GM19468 (cell line): ENCODE measurements at regions not wholly inside any gene's neighbourhood (a gene's known extent, or its start where the extent isn't known, plus 50 kb on each side); places are given as distances from the start of the nearest gene placed in this dataset.
"Not testable (repeated sequence)": the region's sequence is repeated elsewhere in the genome, so short reads cannot be mapped to it uniquely, and the experiment has no call there.

Source experiments
- ATAC-seq: cut with Tn5 transposase; IDR thresholded peaks from one replicate; pipeline ENCODE4 v1.9.1; 2021; ENCODE audit warnings: mild to moderate bottlenecking, moderate library complexity, moderate number of reproducible peaks; ENCODE audit not compliant: unreplicated experiment; ENCODE audit errors: extremely low read depth

DNA sequence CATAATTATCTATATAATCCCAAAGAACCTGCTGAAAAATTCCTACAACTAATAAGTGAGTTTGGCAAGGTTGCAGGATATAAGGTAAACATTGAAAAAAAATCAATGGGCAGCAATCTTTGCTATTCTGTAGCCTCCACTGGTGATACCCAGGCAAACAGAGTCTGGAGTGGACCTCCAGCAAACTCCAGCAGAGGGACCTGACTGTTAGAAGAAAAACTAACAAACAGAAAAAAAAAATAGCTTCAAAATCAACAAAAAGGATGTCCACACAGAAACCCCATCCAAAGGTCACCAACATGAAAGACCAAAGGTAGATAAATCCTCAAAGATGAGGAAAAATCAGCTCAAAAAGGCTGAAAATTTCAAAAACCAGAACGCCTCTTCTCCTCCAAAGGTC, 128.9 kb upstream of the PJA2 start:
- not testable (repeated sequence) for ATAC-seq

GRCh38 chr5:109535090-109535489, 125.3 kb upstream of the PJA2 start:
- ATAC-seq, result not testable (repeated sequence)

GRCh38 chr5:109533751-109534272, 124.0 kb upstream of the PJA2 start:
- no peak for ATAC-seq

- no peak for ATAC-seq
These were observed 123.1 kb upstream of the PJA2 start for GRCh38 chr5:109532773-109533364.

- no peak for ATAC-seq
These were observed 121.5 kb upstream of the PJA2 start for GRCh38 chr5:109531262-109531661.

- ATAC-seq, result no peak
These were observed 120.2 kb upstream of the PJA2 start for GRCh38 chr5:109529987-109530386.

GRCh38 chr5:109529520-109529919, 119.7 kb upstream of the PJA2 start:
- ATAC-seq, result no peak

DNA sequence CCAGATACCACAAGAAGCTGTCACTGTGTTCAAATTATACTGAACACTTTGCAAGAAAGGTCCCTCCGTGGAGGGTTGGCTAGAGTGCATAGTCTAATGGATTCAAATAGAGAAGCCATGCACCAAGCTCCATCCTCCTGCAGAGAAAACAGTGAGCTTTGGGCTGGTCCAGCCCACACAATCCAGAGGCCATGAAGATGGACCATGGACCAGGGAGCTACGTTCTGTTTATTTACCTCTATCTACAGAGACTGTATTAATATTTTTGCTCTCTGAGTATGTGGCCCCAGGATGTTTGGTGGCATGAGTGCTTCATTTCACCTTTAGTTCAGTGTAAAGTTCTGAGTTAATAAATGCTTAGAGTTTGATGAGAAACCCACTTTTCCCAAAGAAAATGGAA, 114.8 kb upstream of the PJA2 start:
- no peak for ATAC-seq

GRCh38 chr5:109524026-109524425, 114.3 kb upstream of the PJA2 start:
- no peak for ATAC-seq

DNA sequence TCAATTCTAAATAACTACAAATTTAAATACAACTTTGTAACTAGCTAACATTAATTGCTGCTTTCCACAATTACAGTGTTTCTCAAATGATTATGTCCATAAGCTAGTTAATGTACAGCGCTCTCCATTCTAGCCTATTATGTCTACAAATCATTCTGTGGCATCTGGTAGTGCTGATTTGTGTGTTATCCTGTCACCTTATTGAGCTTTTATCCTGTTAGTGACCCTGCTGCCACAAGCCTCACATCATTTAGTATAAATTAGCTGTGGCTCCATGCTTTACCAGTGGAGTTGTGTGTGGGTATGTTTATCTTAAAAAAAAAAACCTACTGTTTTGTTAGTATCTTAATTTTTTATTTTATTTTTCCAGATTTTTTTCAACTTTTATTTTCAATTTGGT, 112.6 kb upstream of the PJA2 start:
- no peak for ATAC-seq

DNA sequence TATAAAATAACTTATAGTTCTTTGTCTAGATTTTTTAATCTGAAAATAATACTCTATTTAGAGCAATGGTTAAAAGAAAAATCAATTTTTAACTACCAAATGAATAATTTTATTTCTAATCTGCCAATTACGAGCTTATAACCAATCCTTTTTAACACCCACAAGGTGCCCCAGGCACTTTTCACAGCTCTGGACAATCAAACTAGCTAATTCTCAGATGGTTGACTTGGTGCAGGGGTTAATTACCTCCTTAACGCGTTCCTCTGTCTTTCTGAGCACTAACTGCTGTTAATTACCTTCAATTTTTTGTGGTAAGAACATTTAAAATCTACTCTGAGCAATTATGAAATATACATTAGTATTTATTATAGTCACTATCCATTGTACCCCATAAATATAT, 109.6 kb upstream of the PJA2 start:
- no peak for ATAC-seq

GRCh38 chr5:109516390-109516789, 106.6 kb upstream of the PJA2 start:
- ATAC-seq, result no peak

GRCh38 chr5:109511980-109512734, 102.4 kb upstream of the PJA2 start:
- no peak for ATAC-seq

DNA sequence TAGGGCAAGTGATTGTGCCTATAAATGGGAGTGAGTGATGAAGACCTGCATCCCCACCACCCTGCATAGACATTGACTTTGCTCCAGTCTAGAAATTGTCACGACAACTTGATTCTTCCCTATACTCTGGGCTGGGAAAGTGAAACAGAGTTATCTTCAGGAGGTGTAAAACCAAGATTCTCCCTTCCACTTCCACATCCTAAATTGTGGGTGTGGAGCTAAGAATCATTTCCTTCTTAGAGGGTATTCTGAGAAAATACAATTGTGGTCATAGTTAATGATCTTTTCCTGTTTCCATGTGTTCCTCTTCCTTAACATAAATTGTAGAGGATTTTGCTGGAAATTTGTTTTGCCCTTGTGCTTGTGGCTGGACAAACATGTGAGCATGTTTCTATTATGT, 96.8 kb upstream of the PJA2 start:
- no peak for ATAC-seq

GRCh38 chr5:109496112-109496511, 86.3 kb upstream of the PJA2 start:
- no peak for ATAC-seq

- ATAC-seq, result no peak
These were observed 78.1 kb upstream of the PJA2 start for GRCh38 chr5:109487753-109488420.

DNA sequence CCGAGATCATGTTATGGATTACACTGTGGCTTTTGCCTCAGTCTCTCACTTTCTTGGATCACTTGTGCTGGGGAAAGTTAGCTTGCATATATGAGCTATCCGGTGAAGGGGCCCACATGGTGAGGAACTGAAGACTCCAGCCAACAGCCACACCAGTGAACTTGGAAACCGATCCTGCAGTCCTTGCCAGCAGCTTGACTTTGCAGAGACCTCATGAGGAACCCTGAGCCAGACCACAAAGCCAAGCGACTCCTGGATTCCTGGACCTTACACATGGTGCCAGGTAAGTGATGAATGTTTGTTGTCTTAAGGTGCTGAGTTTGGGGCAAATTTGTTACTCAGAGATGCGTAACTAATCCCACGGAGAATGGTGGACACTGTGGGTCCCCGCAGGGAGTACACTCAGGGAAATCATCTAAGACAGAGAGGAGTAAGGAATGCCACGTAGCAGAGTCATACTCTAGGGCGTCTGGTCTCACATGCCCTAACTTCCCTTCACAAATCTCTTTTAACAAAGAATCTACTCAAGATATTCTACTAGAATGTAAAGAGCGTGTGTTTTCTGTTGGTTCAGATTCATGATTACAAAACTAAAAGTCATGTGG, 76.5 kb upstream of the PJA2 start:
- ATAC-seq, result no peak

- ATAC-seq, result no peak
These were observed 75.3 kb upstream of the PJA2 start for GRCh38 chr5:109485030-109485429.

DNA sequence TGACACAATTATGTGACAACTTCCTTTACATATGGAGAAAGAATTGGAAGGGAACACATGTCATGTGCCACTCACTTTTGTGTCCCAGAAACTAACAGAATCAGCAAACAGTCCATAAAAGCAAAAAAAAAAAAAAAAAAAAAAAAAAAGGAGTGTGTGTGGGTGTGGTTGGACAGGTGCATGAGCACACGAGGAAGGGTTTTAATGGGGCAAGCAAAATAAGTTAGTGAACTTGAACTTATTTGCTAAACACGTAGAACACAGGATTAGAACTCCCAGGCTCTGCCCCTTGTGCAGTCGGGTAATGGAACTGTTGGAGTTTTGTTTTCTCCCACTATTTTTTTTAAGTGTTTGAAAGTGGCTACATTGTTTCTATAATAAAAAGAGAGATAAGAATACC, 74.8 kb upstream of the PJA2 start:
- no peak for ATAC-seq

DNA sequence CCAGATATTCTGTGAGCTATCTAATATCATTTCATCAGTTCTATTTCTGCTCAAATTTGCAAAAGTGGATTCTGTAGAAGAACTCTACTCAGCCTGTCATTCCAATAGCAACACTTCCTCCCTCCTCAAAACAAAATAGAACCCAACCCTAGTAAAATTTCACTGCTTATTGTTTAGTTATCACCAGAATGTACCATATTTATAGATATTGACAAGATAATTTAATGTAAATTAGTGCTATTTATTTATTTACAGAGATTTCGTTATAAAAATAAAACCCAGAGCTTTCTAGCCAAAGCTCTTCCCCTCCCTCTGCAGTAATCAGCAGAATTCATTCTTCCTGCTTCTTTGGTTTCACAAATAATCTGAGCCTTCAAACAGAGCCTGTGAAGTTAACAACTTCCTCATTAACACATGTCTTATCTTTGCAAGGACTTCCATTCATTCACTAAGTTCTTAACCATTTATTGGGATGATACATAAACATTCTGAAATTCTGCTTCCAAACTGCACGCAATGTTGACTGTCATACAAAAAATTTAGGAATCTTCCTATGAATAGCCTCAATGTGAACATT, 73.7 kb upstream of the PJA2 start:
- ATAC-seq, result no peak

DNA sequence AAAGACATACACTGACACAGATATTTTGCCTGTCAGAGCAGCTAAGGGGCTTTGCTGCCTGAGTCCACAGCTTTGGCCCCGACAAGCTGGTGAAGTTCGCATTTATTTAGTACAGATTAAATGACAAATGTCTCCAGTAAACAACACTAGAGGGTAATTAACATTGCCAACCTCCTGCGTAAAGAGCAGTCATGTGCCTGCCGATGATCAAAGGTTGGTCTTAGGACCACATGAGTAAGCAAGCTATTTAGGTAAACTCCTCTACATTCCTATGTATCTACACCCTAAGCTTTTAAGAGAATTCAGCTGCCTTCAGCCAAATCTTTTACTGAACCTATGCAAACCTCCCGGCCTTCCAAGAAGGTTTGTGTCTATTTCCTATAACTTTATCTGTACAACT, 73.0 kb upstream of the PJA2 start:
- no peak for ATAC-seq
